Small intestine (tissue), 7 donors: ENCODE measurements at regions not wholly inside any gene's neighbourhood (a gene's known extent, or its start where the extent isn't known, plus 50 kb on each side); places are given as distances from the start of the nearest gene placed in this dataset.
"Not testable (repeated sequence)": the region's sequence is repeated elsewhere in the genome, so short reads cannot be mapped to it uniquely, and the experiment has no call there.

Experiments
- DNase-seq, 2 donors: peaks; one replicate each; pipeline versions ENCODE4 v3.0.0 to v3.0.0-alpha.2; 2013
- FAIRE-seq: peaks from 2 replicates; lab custom pipeline; 2012; peaks lifted over from hg19 to GRCh38; lab: Jason Lieb, UNC
- H3K27ac ChIP-seq, 3 donors: one replicate each; pipeline ENCODE4 v1.5.1; 2013; ENCODE audit warnings: low read length in 2 of 3, mild to moderate bottlenecking in 2 of 3, control low read depth in 1 of 3, inconsistent platforms in 1 of 3, low read depth in 1 of 3, moderate library complexity in 1 of 3
- H3K27me3 ChIP-seq, 3 donors: one replicate each; pipeline ENCODE4 v1.6.1; 2013; ENCODE audit warnings: low read length in 3 of 3, inconsistent platforms in 1 of 3; ENCODE audit not compliant: control insufficient read depth in 3 of 3, insufficient read depth in 3 of 3
- H3K36me3 ChIP-seq, 3 donors: one replicate each; pipeline ENCODE4 v1.6.1; 2013; ENCODE audit warnings: low read length in 3 of 3, inconsistent platforms in 1 of 3, low read depth in 1 of 3, mild to moderate bottlenecking in 1 of 3, moderate library complexity in 1 of 3; ENCODE audit not compliant: control insufficient read depth in 3 of 3, insufficient read depth in 2 of 3
- H3K4me1 ChIP-seq, 3 donors: one replicate each; pipeline ENCODE4 v1.6.1; 2013; ENCODE audit warnings: low read length in 2 of 3, inconsistent platforms in 1 of 3, low read depth in 1 of 3, mild to moderate bottlenecking in 1 of 3, moderate library complexity in 1 of 3; ENCODE audit not compliant: control insufficient read depth in 3 of 3, insufficient read depth in 2 of 3
- H3K4me3 ChIP-seq, 3 donors: one replicate each; pipeline ENCODE4 v1.5.1; 2013; ENCODE audit warnings: low read length in 3 of 3, control low read depth in 1 of 3, inconsistent platforms in 1 of 3, low read depth in 1 of 3, mild to moderate bottlenecking in 1 of 3, moderate library complexity in 1 of 3
- H3K9me3 ChIP-seq, 2 donors: one replicate each; pipeline ENCODE4 v1.6.1; 2013; ENCODE audit warnings: low read depth in 1 of 2, low read length in 1 of 2; ENCODE audit not compliant: control insufficient read depth in 2 of 2, insufficient read depth in 1 of 2
- WGBS, 3 donors: extraction: QIAGEN DNeasy Blood & Tissue Kit; methylation state at CpG; one replicate each; pipeline ENCODE4 v1.1.7; 2013; 5-methylcytosine and 5-hydroxymethylcytosine counted together
- donor health status: healthy with polysubstance abuse.
- donor health status: control.
- donor health status: control.
- donor health status: Bipolar disorder and iron deficiency.
- donor health status: healthy.

GRCh38 chr11:127795326-127795725 lies 792.0 kb downstream of the ETS1 start:
- Histone ChIP-seq H3K9me3 (peaks cover 0 to 12% of the 10 kb centered on the region in 2 donors), H3K36me3 (no peaks in the 10 kb centered on the region), H3K4me1 (no peaks in the 10 kb centered on the region), H3K27me3 (no peaks in the 10 kb centered on the region), H3K27ac (no peak overlapping the region), H3K4me3 (no peak overlapping the region)
- FAIRE-seq: no peak
- DNase-seq: no peak

GRCh38 chr11:127791844-127792243 lies 791.3 kb upstream of the KIRREL3 start:
- H3K4me3 ChIP-seq: no peak overlapping the region
- H3K27ac ChIP-seq: no peak overlapping the region
- no peaks in the 10 kb centered on the region for H3K4me1 ChIP-seq
- H3K9me3 ChIP-seq: no peaks in the 10 kb centered on the region
- no peaks in the 10 kb centered on the region for H3K27me3 ChIP-seq
- H3K36me3 ChIP-seq: no peaks in the 10 kb centered on the region
- WGBS, 3 donors: 82 to 90% (median 85%) methylated on average over 7 of the region's 7 CpGs
- FAIRE-seq (no peak), DNase-seq (no peak)

GRCh38 chr11:127790592-127790991 lies 790.0 kb upstream of the KIRREL3 start:
- no peaks in the 10 kb centered on the region for H3K36me3 ChIP-seq
- DNase-seq (no peak), FAIRE-seq (no peak)
- no peaks in the 10 kb centered on the region for H3K4me1 ChIP-seq
- no peaks in the 10 kb centered on the region for H3K9me3 ChIP-seq
- no peak overlapping the region for H3K4me3 ChIP-seq
- H3K27ac ChIP-seq: no peak overlapping the region
- 82 to 89% (median 84%) methylated on average over 4 of the region's 4 CpGs for WGBS, 3 donors
- H3K27me3 ChIP-seq: no peaks in the 10 kb centered on the region

GRCh38 chr11:127789927-127790326 lies 789.4 kb upstream of the KIRREL3 start:
- Histone ChIP-seq H3K4me3 (no peak overlapping the region), H3K36me3 (no peaks in the 10 kb centered on the region), H3K4me1 (no peaks in the 10 kb centered on the region), H3K27ac (no peak overlapping the region), H3K9me3 (no peaks in the 10 kb centered on the region), H3K27me3 (no peaks in the 10 kb centered on the region)
- 60 to 65% (median 61%) methylated on average over 7 of the region's 7 CpGs for WGBS, 3 donors
- DNase-seq (peak in 1 of 2 donors; percentile 45), FAIRE-seq (no peak)

GRCh38 chr11:127772938-127773337 lies 772.4 kb upstream of the KIRREL3 start:
- not testable (repeated sequence) for H3K27ac ChIP-seq, H3K27me3 ChIP-seq, H3K4me1 ChIP-seq, H3K4me3 ChIP-seq, FAIRE-seq, DNase-seq, H3K9me3 ChIP-seq, H3K36me3 ChIP-seq
- 67 to 73% (median 73%) methylated on average over 4 of the region's 4 CpGs for WGBS, 3 donors

- FAIRE-seq, H3K27ac ChIP-seq, H3K4me1 ChIP-seq, H3K4me3 ChIP-seq, H3K9me3 ChIP-seq, H3K27me3 ChIP-seq, DNase-seq, H3K36me3 ChIP-seq: not testable (repeated sequence)
- WGBS, 3 donors: 64 to 71% (median 71%) methylated on average over 4 of the region's 4 CpGs
Observed at GRCh38 chr11:127768931-127769330, 768.4 kb upstream of the KIRREL3 start.

- Histone ChIP-seq H3K9me3 (no peaks in the 10 kb centered on the region), H3K4me1 (peaks cover 0 to 3% (median 0%) of the 10 kb centered on the region in 3 donors), H3K4me3 (no peak overlapping the region), H3K36me3 (no peaks in the 10 kb centered on the region), H3K27ac (no peak overlapping the region), H3K27me3 (no peaks in the 10 kb centered on the region)
- no peak for FAIRE-seq
- DNase-seq: no peak
Observed at GRCh38 chr11:127766734-127767133, 766.2 kb upstream of the KIRREL3 start.

GRCh38 chr11:127738771-127739286 lies 738.3 kb upstream of the KIRREL3 start:
- H3K27ac ChIP-seq: no peak overlapping the region
- no peak overlapping the region for H3K4me3 ChIP-seq
- H3K4me1 ChIP-seq: no peaks in the 10 kb centered on the region
- WGBS, 3 donors: 79 to 83% (median 81%) methylated on average over 5 of the region's 5 CpGs
- no peak for DNase-seq
- no peaks in the 10 kb centered on the region for H3K27me3 ChIP-seq
- FAIRE-seq: no peak
- no peaks in the 10 kb centered on the region for H3K9me3 ChIP-seq
- no peaks in the 10 kb centered on the region for H3K36me3 ChIP-seq

- H3K27ac ChIP-seq: no peak overlapping the region
- no peak overlapping the region for H3K4me3 ChIP-seq
- FAIRE-seq: no peak
- H3K36me3 ChIP-seq: no peaks in the 10 kb centered on the region
- DNase-seq: no peak
- no peaks in the 10 kb centered on the region for H3K27me3 ChIP-seq
- H3K9me3 ChIP-seq: no peaks in the 10 kb centered on the region
- 65 to 71% (median 68%) methylated on average over 2 of the region's 2 CpGs for WGBS, 3 donors
- H3K4me1 ChIP-seq: no peaks in the 10 kb centered on the region
Observed at GRCh38 chr11:127737499-127737898, 736.9 kb upstream of the KIRREL3 start.
